Neutrophil (primary cell): ENCODE measurements at regions not wholly inside any gene's neighbourhood (a gene's known extent, or its start where the extent isn't known, plus 50 kb on each side); places are given as distances from the start of the nearest gene placed in this dataset.

Source experiments
- H3K27ac ChIP-seq: fragments of 200-600 bp; sonication (generic); 2 replicates; pipeline ENCODE4 v1.5.1; 2016; ENCODE audit warnings: mild to moderate bottlenecking, moderate library complexity
- H3K27me3 ChIP-seq: fragments of 200-600 bp; sonication (generic); 2 replicates; pipeline ENCODE4 v1.6.0; 2016; ENCODE audit warnings: mild to moderate bottlenecking
- H3K36me3 ChIP-seq: fragments of 200-600 bp; sonication (generic); 2 replicates; pipeline ENCODE4 v1.5.1; 2017
- H3K4me1 ChIP-seq, 2 experiments: fragments of 200-600 bp in 1 of 2; sonication (generic) in 1 of 2; 1 replicate in 1 of 2; 2 replicates in 1 of 2; pipeline versions ENCODE4 v1.5.1 to v1.6.1; 2013 to 2016; ENCODE audit warnings: low read depth in 1 of 2, low read length in 1 of 2, mild to moderate bottlenecking in 1 of 2, moderate library complexity in 1 of 2; ENCODE audit not compliant: control insufficient read depth in 1 of 2, insufficient read depth in 1 of 2
- H3K4me3 ChIP-seq, 2 experiments: fragments of 200-600 bp in 1 of 2; sonication (generic) in 1 of 2; 1 replicate in 1 of 2; 2 replicates in 1 of 2; pipeline ENCODE4 v1.5.1; 2013 to 2016; ENCODE audit warnings: low read depth in 1 of 2, low read length in 1 of 2, mild to moderate bottlenecking in 1 of 2, moderate library complexity in 1 of 2
- H3K9me3 ChIP-seq: fragments of 200-600 bp; sonication (generic); 2 replicates; pipeline ENCODE4 v1.5.1; 2016
- TF ChIP-seq, protein P1 (sequence below): fragments of 200-600 bp; sonication (generic); IDR thresholded peaks from 2 replicates; pipeline ENCODE4 v1.5.1; 2016; ENCODE audit warnings: antibody characterized with exemption

DNA sequence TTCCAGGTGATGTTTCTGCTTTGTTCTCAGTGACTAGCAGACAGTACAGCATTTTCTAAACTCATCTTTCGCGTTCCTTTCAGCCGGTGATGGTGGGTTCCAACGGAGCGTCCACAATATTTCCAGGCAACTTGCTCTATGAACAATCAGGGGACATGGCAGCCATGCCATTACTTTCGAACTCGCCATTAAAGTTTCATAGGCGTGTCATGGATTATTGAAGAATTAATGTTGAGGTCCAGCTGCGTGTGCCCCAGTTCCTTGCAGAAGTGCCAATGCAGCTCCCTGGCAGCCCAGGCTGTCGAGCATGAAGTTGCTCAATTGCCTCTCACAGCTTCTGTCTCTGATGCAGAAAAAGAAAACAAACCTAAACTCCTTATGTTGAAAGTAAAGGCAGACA lies 262.2 kb downstream of the IRX2 start:
- Histone ChIP-seq H3K4me3 (no peak overlapping the region), H3K27me3 (no peaks in the 10 kb centered on the region), H3K36me3 (no peaks in the 10 kb centered on the region), H3K9me3 (no peaks in the 10 kb centered on the region), H3K27ac (no peak overlapping the region), H3K4me1 (no peaks in the 10 kb centered on the region)
- TF ChIP-seq, protein P1, sequence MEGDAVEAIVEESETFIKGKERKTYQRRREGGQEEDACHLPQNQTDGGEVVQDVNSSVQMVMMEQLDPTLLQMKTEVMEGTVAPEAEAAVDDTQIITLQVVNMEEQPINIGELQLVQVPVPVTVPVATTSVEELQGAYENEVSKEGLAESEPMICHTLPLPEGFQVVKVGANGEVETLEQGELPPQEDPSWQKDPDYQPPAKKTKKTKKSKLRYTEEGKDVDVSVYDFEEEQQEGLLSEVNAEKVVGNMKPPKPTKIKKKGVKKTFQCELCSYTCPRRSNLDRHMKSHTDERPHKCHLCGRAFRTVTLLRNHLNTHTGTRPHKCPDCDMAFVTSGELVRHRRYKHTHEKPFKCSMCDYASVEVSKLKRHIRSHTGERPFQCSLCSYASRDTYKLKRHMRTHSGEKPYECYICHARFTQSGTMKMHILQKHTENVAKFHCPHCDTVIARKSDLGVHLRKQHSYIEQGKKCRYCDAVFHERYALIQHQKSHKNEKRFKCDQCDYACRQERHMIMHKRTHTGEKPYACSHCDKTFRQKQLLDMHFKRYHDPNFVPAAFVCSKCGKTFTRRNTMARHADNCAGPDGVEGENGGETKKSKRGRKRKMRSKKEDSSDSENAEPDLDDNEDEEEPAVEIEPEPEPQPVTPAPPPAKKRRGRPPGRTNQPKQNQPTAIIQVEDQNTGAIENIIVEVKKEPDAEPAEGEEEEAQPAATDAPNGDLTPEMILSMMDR: no peak

DNA sequence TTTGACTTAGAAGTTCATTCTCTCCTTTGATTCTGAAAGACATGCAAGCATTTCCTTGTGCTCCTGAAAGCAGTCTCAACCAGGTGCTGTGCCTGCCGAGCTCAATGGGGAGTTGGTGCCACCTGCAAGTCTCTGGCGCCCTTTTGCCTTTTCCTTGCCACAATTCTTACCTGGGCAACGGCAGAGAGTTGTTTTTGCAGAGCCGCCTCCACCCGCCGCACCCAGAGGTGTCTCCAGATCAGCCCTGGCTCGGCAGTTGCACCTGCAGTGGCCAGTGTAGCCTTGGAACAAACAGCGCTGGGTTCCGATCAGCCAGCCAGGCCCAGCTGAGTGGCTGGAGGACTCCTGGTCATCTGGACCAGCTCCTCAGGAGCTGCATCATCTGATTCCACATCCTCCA lies 262.9 kb downstream of the IRX2 start:
- Histone ChIP-seq H3K4me1 (no peaks in the 10 kb centered on the region), H3K36me3 (no peaks in the 10 kb centered on the region), H3K27ac (no peak overlapping the region), H3K4me3 (no peak overlapping the region), H3K27me3 (no peaks in the 10 kb centered on the region), H3K9me3 (no peaks in the 10 kb centered on the region)
- TF ChIP-seq, protein P1: no peak

DNA sequence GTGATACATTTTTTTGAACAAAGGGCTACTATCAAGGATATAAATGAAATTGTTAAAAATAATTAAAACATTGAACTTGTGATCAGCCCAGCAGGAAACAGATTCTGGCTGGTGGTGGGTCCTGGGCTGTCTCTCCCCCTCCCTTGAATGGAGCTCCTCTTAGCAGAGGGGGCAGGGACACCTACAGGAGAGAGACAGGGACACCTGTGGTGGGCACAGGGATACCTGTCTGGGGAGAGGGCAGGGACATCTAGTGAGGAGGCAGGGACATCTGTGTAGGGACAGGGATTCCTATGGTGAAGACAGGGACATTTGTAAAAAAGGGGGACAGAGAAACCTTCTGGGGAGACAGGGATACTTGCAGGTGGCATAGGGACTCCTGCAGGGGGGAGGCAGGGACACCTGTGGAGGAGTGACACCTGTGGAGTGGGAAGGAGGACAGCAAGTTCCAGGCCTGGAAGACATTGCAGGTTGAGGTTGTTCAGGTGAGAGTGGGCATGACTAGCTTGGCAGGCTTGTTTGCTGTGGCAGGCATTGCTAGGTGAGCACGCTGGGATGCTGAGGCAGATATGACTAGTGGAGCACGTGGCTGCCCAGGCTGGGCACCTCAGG lies 264.2 kb downstream of the IRX2 start:
- no peaks in the 10 kb centered on the region for H3K4me1 ChIP-seq
- H3K27me3 ChIP-seq: no peaks in the 10 kb centered on the region
- H3K27ac ChIP-seq: no peak overlapping the region
- H3K4me3 ChIP-seq: no peak overlapping the region
- TF ChIP-seq, protein P1: no peak
- H3K36me3 ChIP-seq: no peaks in the 10 kb centered on the region
- H3K9me3 ChIP-seq: no peaks in the 10 kb centered on the region

DNA sequence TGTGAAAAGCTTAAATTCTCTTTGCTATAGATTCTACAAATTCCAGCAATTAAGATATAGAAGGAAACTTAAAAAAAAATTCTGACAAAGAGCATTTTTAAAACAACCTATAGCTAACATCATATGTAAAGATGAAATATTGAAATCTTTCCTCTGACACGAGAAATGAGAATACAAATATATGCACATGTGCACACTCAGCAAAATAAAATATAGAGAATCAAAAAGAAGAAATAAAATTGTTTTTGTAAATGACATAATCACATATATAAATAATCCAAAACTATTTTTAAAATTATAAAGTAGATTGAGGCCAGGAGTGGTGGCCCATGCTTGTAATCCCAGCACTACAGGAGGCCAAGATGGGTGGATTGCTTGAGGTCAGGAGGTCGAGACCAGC lies 265.1 kb downstream of the IRX2 start:
- H3K9me3 ChIP-seq: no peaks in the 10 kb centered on the region
- no peaks in the 10 kb centered on the region for H3K27me3 ChIP-seq

DNA sequence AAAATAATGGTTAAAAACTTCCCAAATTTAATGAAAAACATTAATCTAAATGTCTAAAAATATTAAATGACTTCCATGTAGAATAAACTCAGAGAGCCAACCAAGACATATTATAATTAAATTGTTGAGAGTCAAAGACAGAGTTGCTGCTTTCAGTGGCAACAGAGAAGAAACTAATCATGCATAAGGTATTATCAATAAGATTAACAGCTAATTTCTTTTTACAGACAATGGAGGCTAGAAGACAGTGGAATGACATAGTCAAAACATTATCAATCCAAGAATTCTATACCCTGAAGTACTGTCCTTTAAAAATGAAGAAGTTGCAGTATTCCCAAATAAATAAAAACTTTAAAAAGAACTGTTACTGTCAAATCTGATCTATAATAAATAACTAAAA lies 268.7 kb downstream of the IRX2 start:
- H3K9me3 ChIP-seq: no peaks in the 10 kb centered on the region
- no peak overlapping the region for H3K27ac ChIP-seq
- H3K36me3 ChIP-seq: no peaks in the 10 kb centered on the region
- H3K4me3 ChIP-seq: no peak overlapping the region
- no peaks in the 10 kb centered on the region for H3K4me1 ChIP-seq
- TF ChIP-seq, protein P1: no peak
- no peaks in the 10 kb centered on the region for H3K27me3 ChIP-seq

More for the DNA sequence above, 265.1 kb downstream of the IRX2 start:
- Histone ChIP-seq H3K4me1 (no peaks in the 10 kb centered on the region), H3K36me3 (no peaks in the 10 kb centered on the region), H3K27ac (no peak overlapping the region), H3K4me3 (no peak overlapping the region)
- TF ChIP-seq, protein P1: no peak

DNA sequence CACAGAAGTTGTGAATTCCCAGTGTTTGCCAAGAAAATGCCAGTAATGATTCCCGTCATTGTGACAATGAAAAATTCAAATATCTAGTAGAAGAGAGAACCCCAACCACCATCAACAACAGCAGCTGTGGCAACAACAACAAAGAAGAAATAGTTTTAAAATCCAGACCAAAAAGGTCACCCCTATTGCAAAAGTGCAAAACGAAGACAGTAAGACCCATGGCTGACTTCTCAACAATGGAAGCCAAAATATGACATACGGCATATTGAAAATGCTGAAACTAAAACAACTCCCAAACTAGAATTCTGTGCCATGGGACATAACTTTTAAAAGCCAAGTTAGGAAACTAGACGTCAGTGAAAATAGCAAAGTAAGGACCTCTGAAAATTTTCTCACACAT lies 270.6 kb downstream of the IRX2 start:
- no peaks in the 10 kb centered on the region for H3K9me3 ChIP-seq
- TF ChIP-seq, protein P1: no peak
- H3K27me3 ChIP-seq: no peaks in the 10 kb centered on the region
- H3K27ac ChIP-seq: no peak overlapping the region
- no peaks in the 10 kb centered on the region for H3K4me1 ChIP-seq
- no peak overlapping the region for H3K4me3 ChIP-seq
- no peaks in the 10 kb centered on the region for H3K36me3 ChIP-seq
